Mesenchymal stem cell (in vitro differentiated cells and primary cell): ENCODE measurements at regions not wholly inside any gene's neighbourhood (a gene's known extent, or its start where the extent isn't known, plus 50 kb on each side); places are given as distances from the start of the nearest gene placed in this dataset.
"Not testable (repeated sequence)": the region's sequence is repeated elsewhere in the genome, so short reads cannot be mapped to it uniquely, and the experiment has no call there.

ENCODE experiments used
- DNase-seq: peaks from one replicate; pipeline ENCODE4 v3.0.0-alpha.2; 2013
- H2AFZ ChIP-seq: one replicate; pipeline ENCODE4 v1.6.1; 2013; ENCODE audit warnings: low read depth, mild to moderate bottlenecking, control low read depth, inconsistent platforms, low read length, moderate library complexity
- H2AK5ac ChIP-seq: 2 replicates; pipeline ENCODE4 v1.6.1; 2013; ENCODE audit warnings: low read length, moderate library complexity, mild to moderate bottlenecking, inconsistent platforms; ENCODE audit not compliant: severe bottlenecking
- H2BK120ac ChIP-seq: one replicate; pipeline ENCODE4 v1.6.1; 2013; ENCODE audit warnings: low read depth, mild to moderate bottlenecking, inconsistent platforms, low read length, moderate library complexity
- H2BK12ac ChIP-seq, 2 experiments: one replicate each; pipeline ENCODE4 v1.6.1; 2013; ENCODE audit warnings: inconsistent platforms in 2 of 2, low read length in 2 of 2, mild to moderate bottlenecking in 2 of 2, moderate library complexity in 2 of 2, control low read depth in 1 of 2
- H2BK15ac ChIP-seq: one replicate; pipeline ENCODE4 v1.6.1; 2013; ENCODE audit warnings: mild to moderate bottlenecking, low read depth, inconsistent platforms; ENCODE audit not compliant: poor library complexity, severe bottlenecking
- H2BK5ac ChIP-seq: 2 replicates; pipeline ENCODE4 v1.6.1; 2013; ENCODE audit warnings: low read depth, mild to moderate bottlenecking, low read length, control low read depth, inconsistent platforms; ENCODE audit not compliant: poor library complexity, severe bottlenecking
- H3K14ac ChIP-seq, 2 experiments: one replicate each; pipeline ENCODE4 v1.6.1; 2013; ENCODE audit warnings: inconsistent platforms in 2 of 2, low read length in 2 of 2, control low read depth in 1 of 2, mild to moderate bottlenecking in 1 of 2, moderate library complexity in 1 of 2
- H3K18ac ChIP-seq, 2 experiments: one replicate each; pipeline ENCODE4 v1.6.1; 2013; ENCODE audit warnings: inconsistent platforms in 2 of 2, low read length in 2 of 2, control low read depth in 1 of 2, low read depth in 1 of 2, mild to moderate bottlenecking in 1 of 2
- H3K23ac ChIP-seq, 2 experiments: one replicate each; pipeline ENCODE4 v1.6.1; 2013; ENCODE audit warnings: inconsistent platforms in 2 of 2, low read length in 2 of 2, mild to moderate bottlenecking in 2 of 2, moderate library complexity in 2 of 2, control low read depth in 1 of 2
- H3K27ac ChIP-seq: 2 replicates; pipeline ENCODE4 v1.5.1; 2013; ENCODE audit warnings: mild to moderate bottlenecking, moderate library complexity, low read length, control low read depth, inconsistent platforms; ENCODE audit not compliant: poor library complexity, severe bottlenecking
- H3K27me3 ChIP-seq, 2 experiments: 2 replicates each; pipeline versions ENCODE4 v1.6.1 to v1.7.0; 2013; ENCODE audit warnings: low read length in 2 of 2, mild to moderate bottlenecking in 2 of 2, moderate library complexity in 2 of 2, control low read depth in 1 of 2, inconsistent platforms in 1 of 2; ENCODE audit not compliant: control insufficient read depth in 1 of 2, insufficient read depth in 1 of 2
- H3K36me3 ChIP-seq, 2 experiments: 2 replicates each; pipeline versions ENCODE4 v1.6.1 to v1.7.0; 2013; ENCODE audit warnings: low read length in 2 of 2, control low read depth in 1 of 2, inconsistent platforms in 1 of 2, low read depth in 1 of 2, mild to moderate bottlenecking in 1 of 2; ENCODE audit not compliant: insufficient read depth in 2 of 2, control insufficient read depth in 1 of 2
- H3K4ac ChIP-seq, 2 experiments: one replicate each; pipeline ENCODE4 v1.6.1; 2013; ENCODE audit warnings: inconsistent platforms in 2 of 2, low read length in 2 of 2, mild to moderate bottlenecking in 2 of 2, moderate library complexity in 2 of 2, control low read depth in 1 of 2, low read depth in 1 of 2
- H3K4me1 ChIP-seq: 2 replicates; pipeline ENCODE4 v1.6.1; 2013; ENCODE audit warnings: low read depth, low read length, control low read depth; ENCODE audit not compliant: control insufficient read depth, insufficient read depth
- H3K4me2 ChIP-seq: 2 replicates; pipeline ENCODE4 v1.6.1; 2013; ENCODE audit warnings: low read length, mild to moderate bottlenecking, inconsistent platforms; ENCODE audit not compliant: poor library complexity, severe bottlenecking
- H3K4me3 ChIP-seq, 2 experiments: 2 replicates each; pipeline versions ENCODE4 v1.5.1 to v1.7.0; 2013; ENCODE audit warnings: low read length in 2 of 2, mild to moderate bottlenecking in 2 of 2, control low read depth in 1 of 2, low read depth in 1 of 2; ENCODE audit not compliant: insufficient read depth in 1 of 2
- H3K79me1 ChIP-seq: replicated peaks from 2 replicates; pipeline ENCODE4 v1.6.1; 2013; ENCODE audit warnings: mild to moderate bottlenecking, control low read depth, low read length, inconsistent platforms; ENCODE audit not compliant: poor library complexity, severe bottlenecking
- H3K9ac ChIP-seq: 2 replicates; pipeline ENCODE4 v1.7.0; 2013; ENCODE audit warnings: mild to moderate bottlenecking, low read length, moderate library complexity
- H3K9me3 ChIP-seq: 2 replicates; pipeline ENCODE4 v1.7.0; 2013; ENCODE audit warnings: mild to moderate bottlenecking, low read length; ENCODE audit not compliant: control insufficient read depth
- H4K8ac ChIP-seq: one replicate; pipeline ENCODE4 v1.6.1; 2013; ENCODE audit warnings: inconsistent platforms, mild to moderate bottlenecking, low read length, moderate library complexity
- H4K91ac ChIP-seq: one replicate; pipeline ENCODE4 v1.6.1; 2013; ENCODE audit warnings: mild to moderate bottlenecking, low read length, inconsistent platforms
- WGBS: methylation state at CpG from one replicate; pipeline ENCODE4 v1.1.7; 2013; ENCODE audit warnings: mixed read lengths; 5-methylcytosine and 5-hydroxymethylcytosine counted together

DNA sequence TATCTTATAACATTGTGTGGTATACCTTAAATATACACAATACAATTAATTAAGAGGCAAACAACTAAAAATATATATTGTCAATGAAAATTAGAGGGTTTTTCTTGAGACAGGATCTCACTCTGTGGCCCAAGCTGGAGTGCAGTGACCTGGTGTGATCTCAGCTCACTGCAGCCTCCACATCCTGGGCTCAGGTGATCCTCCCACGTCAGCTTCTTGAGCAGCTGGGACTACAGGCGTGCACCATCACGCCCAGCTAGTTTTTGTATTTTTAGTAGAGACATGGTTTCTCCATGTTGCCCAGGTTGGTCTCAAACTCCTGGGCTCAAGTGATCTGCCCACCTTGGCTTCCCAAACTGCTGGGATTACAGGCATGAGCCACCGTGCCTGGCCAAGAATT is 68.6 kb upstream of the MEX3C start:
- H3K4me2 ChIP-seq = not testable (repeated sequence)
- WGBS = 60% methylated on average over 4 of the region's 4 CpGs

GRCh38 chr18:51266773-51267172 is 69.3 kb upstream of the MEX3C start:
- DNase-seq = peak; percentile 60
- H3K36me3 ChIP-seq = no peaks in the 10 kb centered on the region
- WGBS = 92% methylated on average over 1 of the region's 4 CpGs
- H3K27me3 ChIP-seq = no peaks in the 10 kb centered on the region
- H3K27ac ChIP-seq = no peak overlapping the region
- no peaks in the 10 kb centered on the region for H3K79me1 ChIP-seq
- H3K18ac ChIP-seq = no peak overlapping the region
- H4K91ac ChIP-seq = no peak overlapping the region
- no peak overlapping the region for H3K4ac ChIP-seq
- H3K4me1 ChIP-seq = no peaks in the 10 kb centered on the region
- H3K14ac ChIP-seq = no peak overlapping the region
- H3K4me2 ChIP-seq = no peak overlapping the region
- H2AK5ac ChIP-seq = no peak overlapping the region
- H2BK5ac ChIP-seq = no peak overlapping the region
- H3K9me3 ChIP-seq = no peaks in the 10 kb centered on the region
- no peak overlapping the region for H2AFZ ChIP-seq
- H3K23ac ChIP-seq = no peak overlapping the region
- no peak overlapping the region for H2BK15ac ChIP-seq
- no peak overlapping the region for H3K4me3 ChIP-seq
- H4K8ac ChIP-seq = no peak overlapping the region
- H2BK12ac ChIP-seq = no peak overlapping the region
- H2BK120ac ChIP-seq = no peak overlapping the region
- no peak overlapping the region for H3K9ac ChIP-seq

More for the DNA sequence above, 68.6 kb upstream of the MEX3C start:
- H3K9me3 ChIP-seq, H3K9ac ChIP-seq, H3K4me1 ChIP-seq, H3K27ac ChIP-seq, H3K14ac ChIP-seq, H2BK12ac ChIP-seq, H2AFZ ChIP-seq, H3K4me3 ChIP-seq, DNase-seq, H2BK5ac ChIP-seq, H3K18ac ChIP-seq, H3K23ac ChIP-seq, H4K8ac ChIP-seq, H2BK120ac ChIP-seq, H2AK5ac ChIP-seq, H3K4ac ChIP-seq, H3K79me1 ChIP-seq, H4K91ac ChIP-seq, H2BK15ac ChIP-seq, H3K36me3 ChIP-seq, H3K27me3 ChIP-seq: not testable (repeated sequence)

DNA sequence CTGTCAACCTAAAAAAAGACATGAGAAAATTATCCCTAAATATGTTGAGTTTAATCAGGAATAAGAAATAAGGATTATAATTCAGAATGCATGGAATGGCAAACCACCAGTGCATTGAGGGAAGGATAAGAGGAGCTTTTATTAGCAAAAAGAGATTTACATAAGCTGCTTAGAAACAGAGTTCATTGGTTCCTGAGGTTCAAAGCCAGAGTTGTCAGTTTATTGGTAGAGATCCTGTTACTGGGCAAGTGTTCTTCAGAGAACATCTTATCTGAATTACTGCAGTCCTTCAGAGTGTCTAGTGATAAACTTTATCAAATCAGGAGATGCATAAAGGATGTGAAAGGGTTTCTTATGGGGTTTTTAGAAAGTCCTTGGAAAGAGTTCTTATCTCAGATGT is 76.0 kb upstream of the MEX3C start:
- no peaks in the 10 kb centered on the region for H3K79me1 ChIP-seq
- no peak overlapping the region for H3K4ac ChIP-seq
- H3K9me3 ChIP-seq = no peaks in the 10 kb centered on the region
- no peak overlapping the region for H3K4me3 ChIP-seq
- H3K36me3 ChIP-seq = no peaks in the 10 kb centered on the region
- no peak overlapping the region for H3K4me2 ChIP-seq
- H3K27me3 ChIP-seq = no peaks in the 10 kb centered on the region
- H3K9ac ChIP-seq = no peak overlapping the region
- H3K27ac ChIP-seq = no peak overlapping the region
- H3K18ac ChIP-seq = no peak overlapping the region
- no peak overlapping the region for H3K14ac ChIP-seq
- no peaks in the 10 kb centered on the region for H3K4me1 ChIP-seq
- H2AFZ ChIP-seq = no peak overlapping the region
- H2AK5ac ChIP-seq = no peak overlapping the region
- H2BK5ac ChIP-seq = no peak overlapping the region
- DNase-seq = no peak
- no peak overlapping the region for H2BK120ac ChIP-seq
- H3K23ac ChIP-seq = no peak overlapping the region
- H4K8ac ChIP-seq = no peak overlapping the region
- H4K91ac ChIP-seq = no peak overlapping the region
- no peak overlapping the region for H2BK15ac ChIP-seq
- H2BK12ac ChIP-seq = no peak overlapping the region

DNA sequence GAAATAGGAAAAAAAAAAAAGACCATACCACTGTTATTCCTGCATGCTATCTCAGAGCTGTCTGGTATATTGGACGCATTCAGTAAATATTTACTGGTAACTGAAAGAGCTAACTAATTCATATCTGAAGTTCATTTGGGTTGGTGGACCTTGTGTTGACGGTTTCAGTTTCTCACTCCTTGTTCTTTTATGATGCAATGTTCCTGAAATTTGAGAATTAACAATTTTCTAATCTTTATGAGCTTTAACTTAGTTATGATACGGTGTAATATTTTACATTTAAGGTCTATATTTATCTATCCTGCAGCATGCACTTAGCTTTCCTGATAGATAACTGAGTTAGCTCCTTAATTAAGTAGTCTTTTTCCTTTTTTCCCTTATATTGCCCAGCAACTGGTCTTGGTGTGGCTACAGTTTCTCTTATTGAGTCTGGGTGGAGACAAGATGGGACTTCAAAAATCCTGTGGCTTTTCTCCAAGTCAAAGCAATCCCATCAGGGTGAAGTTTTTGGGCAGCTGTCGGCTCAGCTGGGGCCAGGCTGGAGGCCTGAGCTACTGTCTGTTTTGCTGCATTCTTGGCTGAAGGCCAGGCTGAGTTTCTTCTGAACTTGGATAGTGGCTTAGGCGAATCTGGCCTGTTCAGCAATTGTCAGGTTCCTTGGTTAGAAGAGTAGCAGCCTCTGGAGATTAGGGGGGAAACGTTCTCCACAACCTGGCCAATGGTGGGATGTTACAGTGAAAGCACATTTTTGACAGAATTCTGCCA is 78.4 kb upstream of the MEX3C start:
- no peaks in the 10 kb centered on the region for H3K36me3 ChIP-seq
- H2BK12ac ChIP-seq = no peak overlapping the region
- no peaks in the 10 kb centered on the region for H3K79me1 ChIP-seq
- peak; percentile 36 for DNase-seq
- no peak overlapping the region for H3K4me3 ChIP-seq
- no peak overlapping the region for H3K4ac ChIP-seq
- no peak overlapping the region for H3K27ac ChIP-seq
- no peaks in the 10 kb centered on the region for H3K27me3 ChIP-seq
- H3K4me1 ChIP-seq = no peaks in the 10 kb centered on the region
- H3K9ac ChIP-seq = no peak overlapping the region
- no peak overlapping the region for H4K91ac ChIP-seq
- no peak overlapping the region for H3K18ac ChIP-seq
- H3K14ac ChIP-seq = no peak overlapping the region
- H4K8ac ChIP-seq = no peak overlapping the region
- H3K4me2 ChIP-seq = no peak overlapping the region
- WGBS = 47% methylated on average over 4 of the region's 6 CpGs
- H2BK5ac ChIP-seq = no peak overlapping the region
- no peak overlapping the region for H2BK15ac ChIP-seq
- no peak overlapping the region for H2AK5ac ChIP-seq
- no peak overlapping the region for H3K23ac ChIP-seq
- H3K9me3 ChIP-seq = no peaks in the 10 kb centered on the region
- no peak overlapping the region for H2BK120ac ChIP-seq
- H2AFZ ChIP-seq = no peak overlapping the region
